Common myeloid progenitor, CD34-positive (primary cell): ENCODE measurements at regions not wholly inside any gene's neighbourhood (a gene's known extent, or its start where the extent isn't known, plus 50 kb on each side); places are given as distances from the start of the nearest gene placed in this dataset.

Experiments used
- CTCF ChIA-PET: fragments of 350-600 bp; sonication (Branson Sonifier 250); formaldehyde crosslinking; loops from one replicate; lab custom pipeline; 2021; ENCODE audit warnings: antibody characterized with exemption; lab: Charles Lee
- POLR2A ChIA-PET: fragments of 350-600 bp; sonication (Branson Sonifier 250); formaldehyde crosslinking; loops from one replicate; lab custom pipeline; 2021; ENCODE audit warnings: antibody characterized with exemption; lab: Charles Lee
- DNase-seq, 3 donors: peaks; one replicate each; pipeline versions ENCODE4 v3.0.0 to v3.0.0-alpha.2; 2013
- H3K27ac ChIP-seq, 2 experiments: 1 replicate in 1 of 2; 2 replicates in 1 of 2; pipeline ENCODE4 v1.7.0; 2013; ENCODE audit warnings: inconsistent platforms in 2 of 2, low read length in 2 of 2, mild to moderate bottlenecking in 2 of 2, low read depth in 1 of 2, moderate library complexity in 1 of 2; ENCODE audit not compliant: severe bottlenecking in 2 of 2, insufficient read depth in 1 of 2, poor library complexity in 1 of 2
- H3K27me3 ChIP-seq, 5 experiments: replicated peaks in 2 of 5; 1 replicate in 3 of 5; 2 replicates in 2 of 5; pipeline versions ENCODE4 v1.6.1 to v1.7.0; 2013; ENCODE audit warnings: low read length in 4 of 5, mild to moderate bottlenecking in 2 of 5, moderate library complexity in 2 of 5, inconsistent platforms in 1 of 5; ENCODE audit not compliant: insufficient read depth in 5 of 5, control insufficient read depth in 4 of 5
- H3K36me3 ChIP-seq, 4 experiments: 1 replicate in 2 of 4; 2 replicates in 2 of 4; pipeline versions ENCODE4 v1.6.1 to v1.7.0; 2013; ENCODE audit warnings: low read length in 3 of 4, control low read depth in 1 of 4, mild to moderate bottlenecking in 1 of 4; ENCODE audit not compliant: control insufficient read depth in 4 of 4, insufficient read depth in 4 of 4
- H3K4me1 ChIP-seq, 4 experiments: 1 replicate in 3 of 4; 2 replicates in 1 of 4; pipeline versions ENCODE4 v1.6.1 to v1.7.1; 2013; ENCODE audit warnings: low read length in 3 of 4, mild to moderate bottlenecking in 3 of 4, control low read depth in 1 of 4, inconsistent platforms in 1 of 4, moderate library complexity in 1 of 4; ENCODE audit not compliant: control insufficient read depth in 4 of 4, insufficient read depth in 4 of 4; ENCODE audit errors: control extremely low read depth in 1 of 4
- H3K4me3 ChIP-seq, 7 experiments: 1 replicate in 4 of 7; 2 replicates in 3 of 7; pipeline versions ENCODE4 v1.5.1 to v1.7.0; 2013; ENCODE audit warnings: mild to moderate bottlenecking in 7 of 7, low read length in 6 of 7, moderate library complexity in 6 of 7, inconsistent platforms in 2 of 7, low read depth in 2 of 7, control low read depth in 1 of 7; ENCODE audit not compliant: insufficient read depth in 4 of 7, control insufficient read depth in 1 of 7; ENCODE audit errors: extremely low read depth in 1 of 7
- H3K9me3 ChIP-seq, 5 experiments: 1 replicate in 4 of 5; 2 replicates in 1 of 5; pipeline versions ENCODE4 v1.6.1 to v1.7.1; 2013; ENCODE audit warnings: low read length in 4 of 5, mild to moderate bottlenecking in 2 of 5, inconsistent platforms in 1 of 5, low read depth in 1 of 5, moderate library complexity in 1 of 5; ENCODE audit not compliant: control insufficient read depth in 4 of 5, insufficient read depth in 2 of 5; ENCODE audit errors: control extremely low read depth in 1 of 5
- WGBS: methylation state at CpG from one replicate; pipeline ENCODE4 v1.1.5; 2013; ENCODE audit not compliant: insufficient coverage; 5-methylcytosine and 5-hydroxymethylcytosine counted together

DNA sequence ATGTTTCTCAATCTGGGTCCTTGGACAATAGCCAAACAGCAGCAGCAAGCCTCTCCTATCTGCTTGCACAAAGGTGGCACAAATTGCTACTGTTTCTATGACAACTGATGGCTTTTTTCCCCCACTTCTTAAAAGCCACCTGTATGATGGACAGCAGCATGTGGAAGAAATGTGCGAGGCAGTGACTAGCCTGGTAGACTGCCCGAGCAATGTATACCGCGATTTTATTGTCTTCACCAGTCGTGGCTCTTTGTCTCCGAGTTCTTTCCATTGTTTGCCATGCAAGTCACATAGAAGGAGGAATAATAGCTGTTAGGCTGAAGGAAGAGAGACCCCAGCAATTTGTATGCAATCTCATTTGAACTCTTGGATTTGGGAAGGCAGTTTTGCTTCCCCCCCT lies 79.4 kb downstream of the S1PR1 start:
- H3K36me3 ChIP-seq: no peaks in the 10 kb centered on the region
- DNase-seq: no peak
- H3K27ac ChIP-seq: no peak overlapping the region
- POLR2A ChIA-PET: no interaction called here
- peaks cover 0 to 4% (median 2%) of the 10 kb centered on the region in 4 experiments for H3K4me1 ChIP-seq
- peaks cover 0 to 3% (median 0%) of the 10 kb centered on the region in 5 experiments for H3K9me3 ChIP-seq
- 97% methylated on average over 6 of the region's 6 CpGs for WGBS
- H3K27me3 ChIP-seq: no peaks in the 10 kb centered on the region
- CTCF ChIA-PET: no interaction called here
- no peak overlapping the region for H3K4me3 ChIP-seq

DNA sequence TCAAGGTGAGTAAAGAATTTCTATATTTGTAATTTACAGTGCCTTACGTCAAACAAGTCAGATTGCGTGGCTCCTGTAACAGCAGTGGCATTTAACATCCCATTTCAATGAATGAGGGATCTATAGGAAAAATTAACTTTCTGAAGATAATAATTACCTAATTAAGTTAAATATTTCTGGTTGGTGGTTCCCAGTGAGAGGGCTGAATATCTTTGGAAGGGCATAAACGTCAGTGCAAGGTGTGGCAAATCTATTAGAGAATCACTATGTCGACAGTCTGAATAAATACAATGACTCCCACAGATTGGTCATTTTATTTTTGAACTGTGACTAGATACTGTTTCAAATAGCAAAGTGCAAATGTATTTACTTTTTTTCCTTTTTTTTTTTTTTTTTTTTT lies 80.0 kb downstream of the S1PR1 start:
- no peak for DNase-seq
- ChIA-PET POLR2A (no interaction called here), CTCF (interaction anchor here (2.5 kb wide), 1 partner anchor 41 kb away, joined by 10 read pairs; no protein-coding TSS in a partner anchor)
- H3K4me3 ChIP-seq: no peak overlapping the region
- no peaks in the 10 kb centered on the region for H3K36me3 ChIP-seq
- H3K27ac ChIP-seq: no peak overlapping the region
- peaks cover 0 to 3% (median 0%) of the 10 kb centered on the region in 5 experiments for H3K9me3 ChIP-seq
- no CpG with 5 or more reads among the region's 4 CpGs for WGBS
- peaks cover 0 to 3% (median 1%) of the 10 kb centered on the region in 4 experiments for H3K4me1 ChIP-seq
- no peaks in the 10 kb centered on the region for H3K27me3 ChIP-seq

DNA sequence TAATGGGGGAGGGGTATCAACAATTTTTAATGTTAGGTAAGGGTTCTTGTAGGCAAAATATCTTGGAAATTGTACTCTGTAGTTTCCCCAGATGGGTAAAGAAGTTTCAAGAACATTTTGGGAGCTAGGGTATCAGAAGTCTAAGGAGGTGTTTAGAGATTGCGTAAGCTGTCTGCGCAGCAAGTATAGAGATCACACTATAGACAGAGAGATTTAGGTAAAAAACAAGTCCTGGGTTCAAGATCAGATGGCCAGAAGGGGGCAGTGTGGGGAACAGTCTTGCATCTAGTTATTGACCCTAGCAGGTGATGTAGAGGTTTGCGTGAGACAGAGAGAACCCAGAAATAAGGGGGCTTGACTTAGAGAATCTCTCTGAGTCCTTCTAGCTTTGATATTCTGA lies 80.8 kb downstream of the S1PR1 start:
- WGBS: no CpG with 5 or more reads among the region's 3 CpGs
- Histone ChIP-seq H3K27me3 (no peaks in the 10 kb centered on the region), H3K4me1 (peaks cover 0 to 3% (median 0%) of the 10 kb centered on the region in 4 experiments), H3K9me3 (no peaks in the 10 kb centered on the region), H3K36me3 (no peaks in the 10 kb centered on the region), H3K4me3 (no peak overlapping the region), H3K27ac (no peak overlapping the region)
- ChIA-PET POLR2A (no interaction called here), CTCF (interaction anchor here (0.7 to 2.5 kb wide), 5 partner anchors 8 to 40 kb away, joined by 3 to 10 read pairs (median 4); no protein-coding TSS in a partner anchor)
- DNase-seq: no peak

DNA sequence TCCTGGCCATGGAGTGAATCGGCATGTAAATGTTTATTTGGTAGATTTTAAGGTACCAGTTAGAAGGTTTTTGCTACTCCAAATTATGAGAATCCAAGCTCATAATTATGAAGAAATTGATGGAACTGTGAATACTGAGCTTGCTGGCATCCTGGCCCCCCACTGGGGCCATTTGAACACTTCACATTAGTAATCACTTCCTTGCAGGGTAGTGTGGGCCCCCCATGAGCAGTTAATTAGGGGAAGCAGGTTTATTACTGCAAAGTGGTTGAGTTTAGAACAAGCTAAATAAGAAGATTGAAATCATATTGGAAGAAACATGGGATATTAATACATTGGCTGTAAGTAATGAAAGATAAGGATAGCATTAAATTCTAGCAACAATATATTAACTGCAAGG lies 86.7 kb downstream of the S1PR1 start:
- no CpG with 5 or more reads among the region's 1 CpG for WGBS
- peak in 1 of 3 donors; percentile 35 for DNase-seq
- H3K27me3 ChIP-seq: no peaks in the 10 kb centered on the region

DNA sequence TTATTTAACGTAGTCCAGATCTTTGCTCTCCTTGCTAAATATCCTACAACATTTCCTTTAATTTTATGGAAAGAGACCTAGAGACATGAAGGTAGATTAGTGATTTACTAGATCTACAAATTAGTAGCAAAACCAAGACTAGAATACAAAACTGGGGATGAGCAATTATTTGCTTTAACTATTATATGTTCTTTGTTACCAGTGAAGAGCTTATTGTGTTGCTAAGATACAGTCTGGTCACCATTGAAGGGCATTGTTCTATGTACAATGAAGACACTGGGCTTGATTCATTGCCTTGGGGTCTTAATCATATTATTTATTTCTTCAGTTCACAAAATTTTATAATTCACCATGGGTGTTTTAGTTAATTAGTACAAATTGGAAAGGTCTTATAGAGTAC lies 88.3 kb downstream of the S1PR1 start:
- Histone ChIP-seq H3K36me3 (no peaks in the 10 kb centered on the region), H3K27ac (no peak overlapping the region), H3K4me3 (no peak overlapping the region), H3K4me1 (peaks cover 0 to 7% (median under 1%) of the 10 kb centered on the region in 4 experiments), H3K27me3 (no peaks in the 10 kb centered on the region), H3K9me3 (no peaks in the 10 kb centered on the region)
- CTCF ChIA-PET: no interaction called here
- no CpG with 5 or more reads among the region's 1 CpG for WGBS
- no peak for DNase-seq
- POLR2A ChIA-PET: no interaction called here

More for the DNA sequence above, 86.7 kb downstream of the S1PR1 start:
- H3K36me3 ChIP-seq: no peaks in the 10 kb centered on the region
- POLR2A ChIA-PET: no interaction called here
- no peaks in the 10 kb centered on the region for H3K9me3 ChIP-seq
- H3K4me1 ChIP-seq: peaks cover 0 to 7% (median under 1%) of the 10 kb centered on the region in 4 experiments
- no peak overlapping the region for H3K27ac ChIP-seq
- CTCF ChIA-PET: interaction anchor here (1.1 to 4.6 kb wide), 3 partner anchors 13 to 118 kb away, joined by 3 to 22 read pairs (median 3); no protein-coding TSS in a partner anchor
- H3K4me3 ChIP-seq: no peak overlapping the region

DNA sequence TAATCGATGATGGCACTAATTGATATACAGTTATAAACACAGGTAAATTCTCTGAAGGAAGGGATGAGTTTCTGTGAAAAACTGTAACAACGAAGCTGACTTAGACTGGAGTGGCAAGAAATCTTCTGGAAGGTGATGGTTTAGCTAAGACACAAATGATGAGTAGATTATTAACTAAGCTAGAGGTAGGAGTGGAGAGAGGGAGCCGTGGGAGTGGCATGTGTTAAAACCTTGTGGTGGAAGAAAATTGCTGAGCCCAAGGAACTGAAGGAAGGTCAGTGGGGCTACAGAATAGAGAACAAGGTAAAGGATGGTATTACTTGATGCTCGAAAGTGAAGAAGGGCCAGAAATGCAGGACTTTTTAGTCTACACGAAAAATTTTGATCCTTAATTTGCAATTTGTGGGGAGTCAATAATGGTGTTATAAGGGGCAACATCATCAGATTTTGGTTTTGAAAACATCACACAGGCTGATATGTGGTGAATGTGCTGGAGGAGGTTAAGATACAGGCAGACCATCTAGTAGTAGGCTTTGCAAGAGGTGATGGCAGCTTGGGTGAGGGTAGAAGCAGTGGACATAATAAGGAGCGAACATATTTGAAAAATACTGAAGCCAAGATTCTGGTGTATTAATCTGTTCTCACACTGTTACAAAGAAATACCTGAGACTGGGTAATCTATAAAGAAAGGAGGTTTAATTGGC lies 93.8 kb downstream of the S1PR1 start:
- no peak overlapping the region for H3K4me3 ChIP-seq
- ChIA-PET POLR2A (no interaction called here), CTCF (no interaction called here)
- DNase-seq: no peak
- H3K27me3 ChIP-seq: no peaks in the 10 kb centered on the region
- H3K4me1 ChIP-seq: no peaks in the 10 kb centered on the region
- 100% methylated on average over 5 of the region's 6 CpGs for WGBS
- no peaks in the 10 kb centered on the region for H3K36me3 ChIP-seq
- no peak overlapping the region for H3K27ac ChIP-seq
- peaks cover 0 to 10% (median 0%) of the 10 kb centered on the region in 5 experiments for H3K9me3 ChIP-seq

DNA sequence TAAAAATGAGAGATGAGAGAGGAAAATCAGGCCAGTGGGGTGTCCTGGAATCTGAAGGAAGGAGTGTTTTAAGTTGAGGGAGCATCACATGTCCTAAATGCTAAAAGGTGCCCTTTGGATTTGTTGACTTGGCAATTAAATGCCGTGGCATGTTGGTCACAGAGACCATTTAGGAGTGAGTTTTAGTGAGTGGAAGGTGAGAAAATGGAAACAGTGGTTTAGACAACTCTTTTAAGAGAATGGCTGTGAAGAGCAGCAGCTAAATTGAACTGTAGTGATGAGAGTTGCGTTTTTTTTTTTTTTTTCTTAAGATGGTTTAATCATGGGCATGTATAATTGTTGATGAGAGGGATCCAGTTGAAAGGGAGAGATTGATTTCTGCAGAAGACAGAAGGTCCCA lies 95.0 kb downstream of the S1PR1 start:
- WGBS: 100% methylated on average over 2 of the region's 2 CpGs
- ChIA-PET CTCF (no interaction called here), POLR2A (no interaction called here)
- H3K27me3 ChIP-seq: no peaks in the 10 kb centered on the region
- peaks cover 0 to 10% (median 0%) of the 10 kb centered on the region in 5 experiments for H3K9me3 ChIP-seq
- H3K27ac ChIP-seq: no peak overlapping the region
- DNase-seq: no peak
- no peaks in the 10 kb centered on the region for H3K4me1 ChIP-seq
- H3K36me3 ChIP-seq: no peaks in the 10 kb centered on the region
- H3K4me3 ChIP-seq: no peak overlapping the region
